Fibroblast of lung (primary cell): ENCODE measurements at regions not wholly inside any gene's neighbourhood (a gene's known extent, or its start where the extent isn't known, plus 50 kb on each side); places are given as distances from the start of the nearest gene placed in this dataset.

Experiments
- DNase-seq, 2 donors: peaks; one replicate each; pipeline versions ENCODE4 v3.0.0 to v3.0.0-alpha.2; 2010; ENCODE audit warnings: low read depth in 2 of 2
- H2AFZ ChIP-seq: 2 replicates; pipeline ENCODE4 v1.5.1; 2012; ENCODE audit warnings: low read length, control low read depth, inconsistent platforms
- H3K27ac ChIP-seq: 2 replicates; pipeline ENCODE4 v1.5.1; 2011; ENCODE audit warnings: low read length, control low read depth; ENCODE audit not compliant: insufficient read depth
- H3K27me3 ChIP-seq: 2 replicates; pipeline ENCODE4 v1.5.1; 2011; ENCODE audit warnings: mild to moderate bottlenecking, low read length; ENCODE audit not compliant: control insufficient read depth, insufficient read depth
- H3K36me3 ChIP-seq: 2 replicates; pipeline ENCODE4 v1.5.1; 2011; ENCODE audit warnings: low read length; ENCODE audit not compliant: control insufficient read depth, insufficient read depth
- H3K4me1 ChIP-seq: 2 replicates; pipeline ENCODE4 v1.5.1; 2011; ENCODE audit warnings: low read length; ENCODE audit not compliant: control insufficient read depth, insufficient read depth; ENCODE audit errors: extremely low read depth
- H3K4me2 ChIP-seq: 2 replicates; pipeline ENCODE4 v1.5.1; 2011; ENCODE audit warnings: low read length, control low read depth; ENCODE audit not compliant: insufficient read depth; ENCODE audit errors: extremely low read depth
- H3K4me3 ChIP-seq, 4 experiments: fragments of 200-600 bp in 1 of 4; sonication (generic) in 1 of 4; replicated peaks in 1 of 4; 2 replicates each; pipeline ENCODE4 v1.5.1; 2011 to 2016; ENCODE audit warnings: low read length in 4 of 4, low read depth in 3 of 4, mild to moderate bottlenecking in 3 of 4, control low read depth in 2 of 4, inconsistent platforms in 1 of 4, mixed read lengths in 1 of 4; ENCODE audit not compliant: insufficient read depth in 1 of 4; ENCODE audit errors: control extremely low read depth in 1 of 4
- H3K79me2 ChIP-seq: 2 replicates; pipeline ENCODE4 v1.5.1; 2012; ENCODE audit warnings: mild to moderate bottlenecking, low read length, inconsistent platforms; ENCODE audit not compliant: control insufficient read depth, insufficient read depth
- H3K9ac ChIP-seq: 2 replicates; pipeline ENCODE4 v1.5.1; 2011; ENCODE audit warnings: mild to moderate bottlenecking, low read length, control low read depth; ENCODE audit not compliant: insufficient read depth
- H3K9me3 ChIP-seq: 2 replicates; pipeline ENCODE4 v1.5.1; 2012; ENCODE audit warnings: low read depth, low read length; ENCODE audit not compliant: control insufficient read depth, insufficient read depth
- H4K20me1 ChIP-seq: 2 replicates; pipeline ENCODE4 v1.5.1; 2011; ENCODE audit warnings: low read length; ENCODE audit not compliant: control insufficient read depth, insufficient read depth; ENCODE audit errors: extremely low read depth
- CTCF ChIP-seq, 2 donors: IDR thresholded peaks in 1 of 2; conservative IDR thresholded peaks in 1 of 2; 1 replicate in 1 of 2; 2 replicates in 1 of 2; pipeline ENCODE4 v1.5.1; 2011 to 2012; ENCODE audit warnings: low read length in 2 of 2, control low read depth in 1 of 2, inconsistent platforms in 1 of 2, low read depth in 1 of 2, mild to moderate bottlenecking in 1 of 2
- EZH2 ChIP-seq: IDR thresholded peaks from 2 replicates; pipeline ENCODE4 v1.5.1; 2012; ENCODE audit warnings: low read length, control low read depth, mild to moderate bottlenecking; ENCODE audit errors: missing control alignments

DNA sequence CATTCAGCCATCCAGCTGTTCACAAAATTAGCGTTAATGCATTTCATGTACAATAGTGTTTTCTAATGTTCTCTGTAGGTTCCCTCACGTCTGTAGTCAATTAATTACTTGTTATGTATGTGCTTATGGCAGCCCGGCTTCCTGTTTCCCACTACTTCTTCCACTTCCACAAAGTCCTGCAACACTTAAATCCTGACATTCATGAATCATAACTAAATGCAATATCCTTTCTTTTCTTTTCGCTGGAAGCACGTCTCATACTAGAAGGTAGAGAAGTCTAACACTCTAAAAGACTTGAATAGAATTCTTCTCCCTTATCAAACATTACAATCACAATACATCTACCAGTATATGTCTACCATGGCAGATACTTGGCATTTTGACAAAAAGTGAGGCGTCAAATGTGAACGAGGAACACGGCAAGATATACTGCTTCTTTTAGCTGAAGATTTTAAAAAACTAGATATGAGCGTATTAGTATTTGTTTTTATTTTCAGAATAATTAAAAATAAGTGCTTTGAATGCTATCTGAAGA lies 239.0 kb upstream of the DIAPH2 start:
- Histone ChIP-seq H3K36me3 (no peaks in the 10 kb centered on the region), H3K27me3 (no peaks in the 10 kb centered on the region), H3K4me1 (no peaks in the 10 kb centered on the region), H3K4me3 (no peak overlapping the region), H3K27ac (no peak overlapping the region), H3K9ac (no peak overlapping the region), H3K79me2 (no peaks in the 10 kb centered on the region), H3K4me2 (no peak overlapping the region), H4K20me1 (no peaks in the 10 kb centered on the region), H2AFZ (no peak overlapping the region), H3K9me3 (no peaks in the 10 kb centered on the region)
- no peak for TF ChIP-seq EZH2
- DNase-seq: no peak

DNA sequence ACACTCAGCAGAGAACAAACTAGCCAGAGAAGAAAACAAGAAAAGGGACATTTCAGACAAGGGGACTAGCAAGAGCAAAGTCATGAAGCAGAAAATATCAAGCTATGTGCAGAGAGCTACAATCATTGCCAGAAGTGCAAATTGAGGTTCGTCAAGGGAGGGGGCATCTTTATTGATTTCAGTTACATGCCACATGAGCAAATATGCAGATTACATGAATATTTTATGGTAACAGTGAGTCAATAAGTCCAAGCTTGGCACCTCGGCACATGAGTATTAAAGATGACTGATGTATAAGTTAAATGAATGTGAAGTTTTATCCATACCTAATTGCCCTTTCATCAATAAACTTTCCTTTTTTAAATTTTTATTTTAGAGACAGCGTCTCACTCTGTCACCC lies 238.1 kb upstream of the DIAPH2 start:
- Histone ChIP-seq H4K20me1 (no peaks in the 10 kb centered on the region), H3K4me2 (no peak overlapping the region), H3K9me3 (no peaks in the 10 kb centered on the region), H3K4me1 (no peaks in the 10 kb centered on the region), H2AFZ (no peak overlapping the region), H3K36me3 (no peaks in the 10 kb centered on the region), H3K9ac (no peak overlapping the region), H3K79me2 (no peaks in the 10 kb centered on the region), H3K4me3 (no peak overlapping the region), H3K27ac (no peak overlapping the region), H3K27me3 (no peaks in the 10 kb centered on the region)
- no peak for DNase-seq
- TF ChIP-seq CTCF (conservative IDR thresholded peaks at IDR 0.05 in 1 of 2, IDR thresholded peaks at IDR 0.05 in 1 of 2; ENCODE audit: low read depth in 1 of 2, low read length in 2 of 2) (no peak), EZH2 (no peak)

- TF ChIP-seq CTCF (conservative IDR thresholded peaks at IDR 0.05 in 1 of 2, IDR thresholded peaks at IDR 0.05 in 1 of 2; ENCODE audit: low read depth in 1 of 2, low read length in 2 of 2) (no peak), EZH2 (no peak)
- no peak for DNase-seq
- no peaks in the 10 kb centered on the region for H3K27me3 ChIP-seq
- H4K20me1 ChIP-seq: no peaks in the 10 kb centered on the region
- H3K79me2 ChIP-seq: no peaks in the 10 kb centered on the region
- H3K27ac ChIP-seq: no peak overlapping the region
- no peak overlapping the region for H2AFZ ChIP-seq
- H3K9me3 ChIP-seq: no peaks in the 10 kb centered on the region
- no peaks in the 10 kb centered on the region for H3K36me3 ChIP-seq
- H3K9ac ChIP-seq: no peak overlapping the region
- no peak overlapping the region for H3K4me3 ChIP-seq
- H3K4me1 ChIP-seq: no peaks in the 10 kb centered on the region
- no peak overlapping the region for H3K4me2 ChIP-seq
Measured at GRCh38 chrX:96447161-96447560, 237.5 kb upstream of the DIAPH2 start.
